ENCODE measurements at regions not wholly inside any gene's neighbourhood (a gene's known extent, or its start where the extent isn't known, plus 50 kb on each side); places are given as distances from the start of the nearest gene placed in this dataset.

- DNase-seq (ENCODE audit: low spot score) = no peak
These were observed 604.3 kb upstream of the CDH7 start for GRCh38 chr18:65146482-65147021.

- DNase-seq (ENCODE audit: low spot score) = no peak
These were observed 605.5 kb upstream of the CDH7 start for GRCh38 chr18:65145312-65145711.

- DNase-seq (ENCODE audit: low spot score) = no peak
These were observed 617.2 kb upstream of the CDH7 start for GRCh38 chr18:65133610-65134009.

GRCh38 chr18:65124633-65125032 lies 626.2 kb upstream of the CDH7 start:
- DNase-seq (ENCODE audit: low spot score) = no peak

GRCh38 chr18:65103864-65104263 lies 646.9 kb upstream of the CDH7 start:
- no peak for DNase-seq (ENCODE audit: low spot score)

- no peak for DNase-seq (ENCODE audit: low spot score)
These were observed 657.5 kb upstream of the CDH7 start for GRCh38 chr18:65093346-65093745.

- DNase-seq (ENCODE audit: low spot score) = peak; percentile 35
These were observed 659.0 kb upstream of the CDH7 start for GRCh38 chr18:65091744-65092329.

GRCh38 chr18:65082907-65083306 lies 667.9 kb upstream of the CDH7 start:
- DNase-seq (ENCODE audit: low spot score) = no peak

- no peak for DNase-seq (ENCODE audit: low spot score)
These were observed 669.0 kb upstream of the CDH7 start for GRCh38 chr18:65081786-65082185.

GRCh38 chr18:65073060-65073550 lies 677.7 kb upstream of the CDH7 start:
- no peak for DNase-seq (ENCODE audit: low spot score)

- DNase-seq (ENCODE audit: low spot score) = peak; percentile 12
These were observed 693.3 kb upstream of the CDH7 start for GRCh38 chr18:65057439-65058083.

GRCh38 chr18:65056575-65056974 lies 694.2 kb upstream of the CDH7 start:
- DNase-seq (ENCODE audit: low spot score) = no peak

GRCh38 chr18:65049586-65049985 lies 701.2 kb upstream of the CDH7 start:
- no peak for DNase-seq (ENCODE audit: low spot score)

GRCh38 chr18:65039578-65039977 lies 711.2 kb upstream of the CDH7 start:
- DNase-seq (ENCODE audit: low spot score) = no peak

- DNase-seq (ENCODE audit: low spot score) = no peak
These were observed 715.1 kb upstream of the CDH7 start for GRCh38 chr18:65035701-65036100.

GRCh38 chr18:65025756-65026155 lies 725.1 kb upstream of the CDH7 start:
- no peak for DNase-seq (ENCODE audit: low spot score)

GRCh38 chr18:65021021-65021420 lies 729.8 kb upstream of the CDH7 start:
- DNase-seq (ENCODE audit: low spot score) = no peak

- DNase-seq (ENCODE audit: low spot score) = no peak
These were observed 732.6 kb upstream of the CDH7 start for GRCh38 chr18:65018184-65018583.

GRCh38 chr18:65017372-65017760 lies 733.4 kb upstream of the CDH7 start:
- DNase-seq (ENCODE audit: low spot score) = no peak

- no peak for DNase-seq (ENCODE audit: low spot score)
These were observed 734.0 kb upstream of the CDH7 start for GRCh38 chr18:65016631-65017371.

GRCh38 chr18:64994370-64994769 lies 756.4 kb upstream of the CDH7 start:
- no peak for DNase-seq (ENCODE audit: low spot score)

GRCh38 chr18:64993695-64994094 lies 757.1 kb upstream of the CDH7 start:
- DNase-seq (ENCODE audit: low spot score) = no peak

GRCh38 chr18:64992654-64993053 lies 758.2 kb upstream of the CDH7 start:
- DNase-seq (ENCODE audit: low spot score) = no peak

All from LoVo (cell line).